OCI-LY7 (cell line): ENCODE measurements at regions not wholly inside any gene's neighbourhood (a gene's known extent, or its start where the extent isn't known, plus 50 kb on each side); places are given as distances from the start of the nearest gene placed in this dataset.

Experiments used
- BruUV-seq: library from RNA; stranded (reverse); fragments of 400-500 nt; replicated peaks from 2 replicates; lab custom pipeline; 2021; lab: Mats Ljungman, UMichigan
- CTCF ChIA-PET: fragments of 300-600 bp; sonication (Branson Sonifier 250); formaldehyde crosslinking; loops from one replicate; lab custom pipeline; 2022; ENCODE audit warnings: antibody characterized with exemption; ENCODE audit not compliant: unreplicated experiment; lab: Charles Lee
- POLR2A ChIA-PET: fragments of 300-600 bp; sonication (Branson Sonifier 250); formaldehyde crosslinking; loops from one replicate; lab custom pipeline; 2022; ENCODE audit warnings: antibody characterized with exemption; lab: Charles Lee
- DNase-seq: peaks from one replicate; pipeline ENCODE4 v3.0.0-alpha.2; 2015; ENCODE audit warnings: low spot score
- H2AFZ ChIP-seq: fragments of 200-600 bp; sonication (generic), shearing (Covaris generic); 2 replicates; pipeline ENCODE4 v1.6.1; 2014; ENCODE audit warnings: mild to moderate bottlenecking, antibody characterized with exemption, low read length, moderate library complexity
- H3K27ac ChIP-seq: fragments of 200-600 bp; sonication (generic); 2 replicates; pipeline ENCODE4 v1.5.1; 2014; ENCODE audit warnings: mixed run types, low read depth, mild to moderate bottlenecking, moderate library complexity, low read length, inconsistent platforms; ENCODE audit not compliant: poor library complexity, severe bottlenecking
- H3K36me3 ChIP-seq: fragments of 200-600 bp; sonication (generic); 2 replicates; pipeline ENCODE4 v1.6.1; 2014; ENCODE audit warnings: mild to moderate bottlenecking, antibody characterized with exemption, low read length, moderate library complexity, mixed read lengths; ENCODE audit not compliant: insufficient read depth
- H3K4me1 ChIP-seq: fragments of 200-600 bp; sonication (generic); 2 replicates; pipeline ENCODE4 v1.5.1; 2014; ENCODE audit warnings: mild to moderate bottlenecking, low read length; ENCODE audit not compliant: insufficient read depth, poor library complexity, severe bottlenecking
- H3K4me2 ChIP-seq: fragments of 200-600 bp; sonication (generic); 2 replicates; pipeline ENCODE4 v1.6.1; 2014; ENCODE audit warnings: mild to moderate bottlenecking, low read length
- H3K4me3 ChIP-seq: fragments of 200-600 bp; sonication (generic); 2 replicates; pipeline ENCODE4 v1.5.1; 2014; ENCODE audit warnings: mild to moderate bottlenecking, low read depth, low read length; ENCODE audit not compliant: poor library complexity, severe bottlenecking
- H3K79me2 ChIP-seq: fragments of 200-600 bp; sonication (generic); 2 replicates; pipeline ENCODE4 v1.6.1; 2016; ENCODE audit warnings: low read depth, mild to moderate bottlenecking, low read length, moderate library complexity, mixed read lengths; ENCODE audit not compliant: insufficient read depth
- H3K9me2 ChIP-seq: fragments of 200-600 bp; sonication (generic); 2 replicates; pipeline ENCODE4 v1.6.1; 2016; ENCODE audit warnings: mild to moderate bottlenecking, low read length, mixed read lengths; ENCODE audit not compliant: insufficient read depth
- H3K9me3 ChIP-seq: fragments of 200-600 bp; sonication (generic); 2 replicates; pipeline ENCODE4 v1.6.1; 2014; ENCODE audit warnings: mild to moderate bottlenecking, mixed run types, low read length, mixed read lengths
- H4K20me1 ChIP-seq: fragments of 200-600 bp; sonication (generic); 2 replicates; pipeline ENCODE4 v1.6.1; 2014; ENCODE audit warnings: mild to moderate bottlenecking, antibody characterized with exemption, low read length, moderate library complexity, mixed read lengths; ENCODE audit not compliant: insufficient read depth
- CTCF ChIP-seq: fragments of 200-600 bp; sonication (generic); conservative IDR thresholded peaks from 2 replicates; pipeline ENCODE4 v1.5.1; 2014; ENCODE audit warnings: mild to moderate bottlenecking, antibody characterized with exemption, low read length, moderate library complexity, mixed read lengths
- EZH2phosphoT487 ChIP-seq: fragments of 200-600 bp; sonication (generic); IDR thresholded peaks from 2 replicates; pipeline ENCODE4 v1.6.1; 2018; ENCODE audit warnings: low read depth, borderline replicate concordance, mild to moderate bottlenecking, mixed run types, antibody characterized with exemption, low read length, moderate library complexity, mixed read lengths
- intact Hi-C: fragments of 100-400 bp; cut with micrococcal nuclease; formaldehyde crosslinking; loops from one replicate; pipeline ENCODE4 v1.10.0; 2022; ENCODE audit not compliant: unreplicated experiment

GRCh38 chrX:10893976-10894375 lies 217.2 kb upstream of the HCCS start:
- Histone ChIP-seq H4K20me1 (no peaks in the 10 kb centered on the region), H3K79me2 (no peaks in the 10 kb centered on the region), H3K27ac (no peak overlapping the region), H3K4me2 (no peak overlapping the region), H3K36me3 (no peaks in the 10 kb centered on the region), H3K4me3 (no peak overlapping the region), H2AFZ (no peak overlapping the region), H3K4me1 (no peaks in the 10 kb centered on the region), H3K9me2 (no peaks in the 10 kb centered on the region), H3K9me3 (no peaks in the 10 kb centered on the region)
- no TSS peak for BruUV-seq
- ChIA-PET POLR2A (no interaction called here), CTCF (no interaction called here)
- no peak for DNase-seq
- no peak for TF ChIP-seq CTCF
- no peak for TF ChIP-seq EZH2phosphoT487
- intact Hi-C loops, result no loop called here

GRCh38 chrX:10897768-10898167 lies 213.4 kb upstream of the HCCS start:
- CTCF ChIA-PET, result no interaction called here
- POLR2A ChIA-PET, result no interaction called here
- Histone ChIP-seq H3K27ac (no peak overlapping the region), H3K4me2 (no peak overlapping the region), H3K36me3 (no peaks in the 10 kb centered on the region), H3K9me2 (no peaks in the 10 kb centered on the region), H3K79me2 (no peaks in the 10 kb centered on the region), H3K9me3 (no peaks in the 10 kb centered on the region), H3K4me3 (no peak overlapping the region), H4K20me1 (no peaks in the 10 kb centered on the region), H3K4me1 (no peaks in the 10 kb centered on the region), H2AFZ (no peak overlapping the region)
- DNase-seq, result no peak
- no peak for TF ChIP-seq CTCF
- no peak for TF ChIP-seq EZH2phosphoT487
- intact Hi-C loops, result no loop called here
- no TSS peak for BruUV-seq

GRCh38 chrX:10900585-10901289 lies 210.4 kb upstream of the HCCS start:
- no peak overlapping the region for H2AFZ ChIP-seq
- H3K9me3 ChIP-seq, result no peaks in the 10 kb centered on the region
- ChIA-PET CTCF (no interaction called here), POLR2A (interaction anchor here (0.6 kb wide), 1 partner anchor 12 kb away, joined by 3 read pairs; no protein-coding TSS in a partner anchor)
- H3K4me1 ChIP-seq, result no peaks in the 10 kb centered on the region
- no TSS peak for BruUV-seq
- no peaks in the 10 kb centered on the region for H3K79me2 ChIP-seq
- no peak overlapping the region for H3K4me3 ChIP-seq
- no peak for DNase-seq
- H3K4me2 ChIP-seq, result no peak overlapping the region
- H3K9me2 ChIP-seq, result no peaks in the 10 kb centered on the region
- no peak overlapping the region for H3K27ac ChIP-seq
- no peaks in the 10 kb centered on the region for H4K20me1 ChIP-seq
- TF ChIP-seq EZH2phosphoT487 (no peak), CTCF (no peak)
- intact Hi-C loops, result no loop called here
- H3K36me3 ChIP-seq, result no peaks in the 10 kb centered on the region
